GM21528 (cell line): ENCODE measurements at regions not wholly inside any gene's neighbourhood (a gene's known extent, or its start where the extent isn't known, plus 50 kb on each side); places are given as distances from the start of the nearest gene placed in this dataset.

Experiments
- ATAC-seq: cut with Tn5 transposase; IDR thresholded peaks from one replicate; pipeline ENCODE4 v1.9.1; 2021; ENCODE audit warnings: mild to moderate bottlenecking, moderate library complexity; ENCODE audit not compliant: unreplicated experiment, low FRiP score

DNA sequence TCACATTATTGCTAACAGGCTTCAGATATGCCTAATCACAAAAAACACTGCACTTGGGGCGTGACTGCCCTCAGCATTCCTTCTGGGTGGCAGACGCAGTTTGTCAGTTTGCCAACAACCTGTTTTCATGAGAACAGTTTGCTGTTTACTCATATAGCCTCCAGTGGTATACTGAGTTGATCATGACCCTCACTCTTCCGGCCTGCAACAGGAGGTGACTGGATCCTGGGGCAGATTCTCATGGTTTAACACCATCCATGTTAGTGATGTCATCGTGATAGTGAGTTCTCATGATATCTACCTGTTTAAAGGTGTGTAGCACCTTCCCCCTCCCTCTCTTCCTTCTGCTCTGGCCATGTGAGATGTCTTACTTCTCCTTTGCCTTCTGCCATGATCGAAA is 555.2 kb downstream of the PLPP3 start:
- ATAC-seq = no peak

DNA sequence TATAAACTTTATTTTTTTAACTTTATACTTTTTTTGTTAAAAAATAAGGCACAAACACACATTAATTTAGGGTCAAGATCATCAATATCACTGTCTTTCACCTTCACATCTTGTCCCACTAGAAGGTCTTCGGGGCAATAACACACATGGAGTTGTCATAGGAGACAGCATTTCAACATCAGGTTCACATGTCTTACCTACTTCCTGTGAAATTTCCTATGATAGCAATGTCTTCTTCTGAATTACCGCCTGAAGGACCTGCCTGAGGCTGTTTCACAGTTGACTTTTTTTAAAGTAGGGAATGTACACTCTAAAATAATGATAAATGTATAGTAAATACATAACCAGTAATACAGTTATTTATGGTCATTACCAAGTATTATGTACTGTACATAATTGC is 559.4 kb downstream of the PLPP3 start:
- ATAC-seq = no peak

DNA sequence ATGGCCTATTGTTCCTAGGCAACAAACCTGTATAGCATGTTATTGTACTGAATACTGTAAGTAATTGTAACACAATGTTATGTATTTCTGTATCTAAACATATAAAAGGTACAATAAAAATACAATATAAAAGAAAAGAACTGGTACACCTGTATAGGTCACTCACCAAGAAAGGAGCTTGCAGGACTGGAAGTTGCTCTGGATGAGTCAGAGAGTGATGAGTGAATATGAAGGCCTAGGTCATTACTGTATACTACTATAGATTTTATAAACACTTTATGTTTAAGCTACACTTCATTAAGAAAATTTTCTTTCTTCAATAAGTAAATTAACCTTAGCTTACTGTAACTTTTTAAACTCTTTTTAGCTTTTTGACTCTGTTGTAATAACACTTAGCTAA is 559.9 kb downstream of the PLPP3 start:
- no peak for ATAC-seq

DNA sequence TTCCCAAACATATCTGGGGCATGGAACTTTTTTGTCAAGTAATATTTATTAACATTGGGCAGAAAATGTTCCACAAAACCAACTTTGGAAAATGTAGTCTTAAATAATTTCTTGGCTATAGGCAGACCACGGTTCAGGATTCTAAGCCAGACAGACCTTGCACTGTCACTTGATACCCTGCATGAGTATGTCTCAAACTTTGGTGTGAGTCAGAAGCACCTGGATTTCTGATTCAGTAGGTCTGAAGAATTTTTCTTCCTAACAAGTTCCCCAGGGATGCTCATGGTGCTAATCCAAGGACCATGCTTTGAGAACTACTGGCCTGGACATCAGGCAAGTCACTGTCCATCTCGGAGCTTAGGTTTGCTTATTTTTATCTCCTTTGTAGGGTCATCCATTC is 562.0 kb downstream of the PLPP3 start:
- ATAC-seq = no peak

DNA sequence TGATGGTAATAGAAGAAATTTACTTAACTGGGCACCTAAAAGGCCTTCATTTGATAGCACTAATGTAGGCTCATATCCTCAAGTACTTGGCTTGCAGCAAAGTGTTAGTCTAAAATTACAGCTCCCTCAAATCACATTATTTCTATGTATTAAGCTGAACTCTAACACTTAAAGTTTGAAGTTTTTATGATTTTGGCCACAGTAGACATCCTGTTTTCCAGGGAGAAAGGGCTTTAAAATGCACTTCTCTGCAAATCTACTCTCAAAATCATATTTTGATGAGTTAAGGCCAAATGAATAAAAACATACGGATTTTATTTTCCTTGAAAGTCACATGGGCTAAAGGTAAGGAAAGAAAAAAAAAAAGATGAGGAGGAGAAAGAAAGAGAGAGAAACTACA is 575.5 kb downstream of the PLPP3 start:
- ATAC-seq = no peak

DNA sequence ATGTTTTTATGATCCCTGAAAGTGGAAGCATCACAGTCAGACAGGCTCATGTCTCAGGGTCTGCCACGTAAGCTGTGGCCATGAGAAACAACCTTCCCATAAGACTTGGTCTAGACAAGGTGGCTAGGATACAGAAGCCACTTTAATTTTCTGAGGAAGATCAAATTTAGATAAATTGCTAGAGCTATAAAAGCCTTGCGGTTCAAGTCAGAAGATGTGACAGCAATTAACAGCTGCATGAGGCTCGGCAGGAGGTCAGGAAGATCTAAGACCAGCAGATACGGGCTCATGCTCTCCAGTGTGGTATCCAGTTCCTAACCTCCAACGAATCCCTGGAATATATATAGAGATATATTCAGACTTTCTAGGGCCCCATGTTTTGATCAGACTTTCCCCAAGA is 577.1 kb downstream of the PLPP3 start:
- no peak for ATAC-seq

DNA sequence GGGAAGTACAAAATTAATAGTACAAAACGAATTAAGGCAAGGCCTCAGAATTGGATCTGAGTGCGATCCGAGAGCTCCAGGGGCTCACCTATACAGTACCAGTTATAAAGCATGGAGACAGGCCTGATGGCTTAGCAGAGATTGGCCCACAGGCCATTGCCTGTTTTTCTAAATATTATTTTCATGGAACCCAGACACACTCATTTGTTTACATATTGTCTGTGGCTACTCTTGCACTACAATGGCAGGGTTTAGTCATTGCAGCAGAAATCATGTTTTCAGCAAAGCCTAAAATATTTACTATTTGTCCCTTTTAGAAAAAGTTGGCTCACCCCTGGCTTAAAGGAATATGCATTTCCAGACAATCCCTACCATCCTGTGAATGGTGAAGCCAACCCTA is 578.9 kb downstream of the PLPP3 start:
- ATAC-seq = no peak

DNA sequence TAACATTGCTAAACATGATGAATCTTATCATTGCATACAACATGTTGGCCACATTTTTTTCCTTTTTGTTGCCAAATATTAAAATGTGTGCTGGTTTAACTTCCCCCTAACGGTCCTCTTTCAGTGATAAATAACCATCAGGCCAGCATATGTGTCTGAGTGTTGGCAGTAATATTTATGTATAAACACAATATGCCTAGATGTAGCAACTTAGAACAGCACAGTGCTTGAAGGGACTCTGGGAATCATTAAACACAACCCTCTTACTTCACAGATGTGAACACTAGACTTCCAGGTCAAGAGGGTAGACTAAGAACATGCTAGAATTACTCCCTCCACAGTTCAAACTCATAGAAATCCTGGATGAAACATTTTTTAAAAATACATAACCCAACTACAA is 581.8 kb downstream of the PLPP3 start:
- ATAC-seq = no peak

DNA sequence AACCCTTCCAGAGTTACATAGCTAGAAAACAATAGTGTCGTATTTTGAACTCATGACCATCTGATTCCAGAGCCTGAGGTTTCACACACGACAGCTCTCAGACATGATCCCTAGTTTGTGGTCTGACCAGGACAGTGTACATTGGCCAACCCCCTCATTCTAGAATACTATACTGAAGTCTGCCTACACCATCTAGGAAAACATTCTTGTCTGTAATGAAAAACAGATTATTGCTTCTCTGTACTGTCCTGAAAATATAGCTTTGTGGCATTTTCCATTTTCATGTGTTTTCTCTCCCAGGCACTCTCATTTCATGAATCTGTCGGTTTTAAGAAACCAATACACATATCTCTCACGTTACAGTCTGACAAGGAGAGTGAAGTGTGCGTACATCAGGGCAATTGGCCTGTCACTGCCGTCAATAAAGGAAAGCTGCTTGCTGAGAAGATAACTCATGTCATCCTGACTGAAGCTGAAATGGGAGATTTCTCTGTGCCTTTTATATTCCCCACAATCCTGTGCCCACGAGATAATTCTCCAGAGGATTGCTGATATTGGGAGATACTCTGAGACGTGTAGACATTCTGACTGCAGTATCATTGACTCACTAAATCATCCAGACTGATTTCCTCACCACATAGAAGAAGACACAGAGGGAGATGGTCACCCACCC is 585.6 kb downstream of the PLPP3 start:
- ATAC-seq = no peak

DNA sequence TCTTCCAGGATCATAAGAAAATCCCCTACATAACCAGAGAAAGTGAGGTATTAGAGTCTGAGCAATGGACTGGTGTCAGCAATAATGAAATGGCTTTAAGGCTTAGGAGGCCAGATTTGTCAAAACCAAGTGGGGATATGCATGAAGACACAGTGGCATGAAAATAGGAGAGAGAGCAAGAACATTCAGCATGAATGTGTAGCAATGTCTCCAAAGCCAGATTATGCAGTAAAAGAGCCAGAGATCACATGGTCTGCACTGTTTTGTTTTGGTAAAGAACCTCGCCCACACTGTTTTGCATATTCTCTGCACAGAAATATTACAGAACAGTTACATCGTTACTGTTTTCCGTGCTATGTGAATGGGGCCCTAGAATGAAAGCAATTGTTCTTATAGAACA is 589.4 kb downstream of the PLPP3 start:
- no peak for ATAC-seq

DNA sequence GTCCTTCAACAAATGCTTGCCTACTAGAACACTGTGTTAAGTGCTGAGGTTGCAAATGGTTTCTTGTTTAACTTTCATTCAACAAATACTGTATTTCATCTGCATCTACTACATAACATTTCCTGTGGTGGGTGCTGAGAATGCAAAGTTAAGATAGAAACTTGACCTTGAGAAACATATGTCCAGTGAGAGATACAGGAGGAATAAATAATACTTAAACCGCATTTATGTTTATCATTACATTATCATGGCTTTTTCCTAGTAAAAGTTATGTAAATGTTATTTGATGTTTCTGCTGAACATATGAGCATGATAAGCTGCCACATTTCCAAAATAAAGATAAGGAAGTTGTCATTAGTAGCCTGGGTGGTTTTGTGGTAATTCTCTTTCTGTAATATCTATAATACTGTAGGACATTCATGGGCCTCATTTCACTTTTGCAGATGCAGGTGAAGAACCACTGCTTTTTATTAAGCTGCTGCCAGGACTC is 590.4 kb downstream of the PLPP3 start:
- ATAC-seq = no peak

DNA sequence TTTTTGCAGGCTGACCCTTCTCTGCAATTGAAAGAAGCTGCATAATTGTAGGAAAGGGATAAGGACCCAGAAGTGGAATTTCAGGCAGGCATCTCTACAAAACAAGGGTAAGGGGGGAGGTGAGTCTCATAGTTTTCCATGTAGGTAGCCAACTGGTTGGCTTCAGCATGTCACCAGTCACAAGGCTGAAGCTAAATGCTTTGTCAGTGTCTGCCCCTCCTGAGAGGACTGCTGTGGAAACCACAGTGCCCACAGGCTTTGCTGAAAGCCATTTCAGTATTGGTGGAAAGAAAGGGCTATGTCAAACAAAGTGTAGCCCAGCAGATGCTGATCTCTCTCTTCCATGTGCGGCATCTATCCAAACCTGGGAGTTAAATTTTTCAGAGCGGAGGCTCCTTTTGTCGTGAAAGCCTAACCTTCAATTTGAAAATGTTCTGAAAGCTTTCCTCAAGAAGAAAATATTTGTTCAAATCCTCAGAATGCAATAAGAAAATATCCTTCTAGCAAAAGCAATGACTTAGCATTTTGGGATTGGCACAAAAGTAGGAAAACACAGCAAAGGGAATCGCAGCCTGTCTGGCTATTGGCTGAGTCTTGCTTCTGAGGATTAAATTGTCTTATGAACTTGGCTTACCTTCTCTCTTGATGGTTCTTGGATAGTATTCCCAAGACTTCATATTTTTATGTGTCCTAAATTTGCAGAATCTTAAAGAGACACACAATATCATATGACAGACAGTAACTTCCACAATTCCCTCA is 591.7 kb downstream of the PLPP3 start:
- no peak for ATAC-seq

DNA sequence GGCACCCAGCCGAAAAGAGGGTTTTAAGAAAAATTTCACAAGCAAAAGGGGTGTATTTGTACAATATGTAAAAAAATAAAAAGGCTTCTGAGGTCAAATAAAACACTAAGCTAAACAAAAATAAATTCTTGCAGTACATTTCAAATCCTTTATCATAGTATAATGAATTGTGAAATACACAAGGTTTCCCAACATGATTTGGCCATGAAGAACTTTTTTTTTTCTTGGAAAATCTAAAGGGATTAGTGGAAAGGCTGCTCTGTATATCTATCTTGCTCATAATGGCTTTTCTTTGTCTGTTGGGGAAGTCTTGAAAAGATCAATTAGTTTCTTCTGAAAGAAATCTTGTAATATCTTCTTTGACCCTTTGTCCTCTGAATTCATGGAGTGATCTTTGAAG is 593.4 kb downstream of the PLPP3 start:
- no peak for ATAC-seq

DNA sequence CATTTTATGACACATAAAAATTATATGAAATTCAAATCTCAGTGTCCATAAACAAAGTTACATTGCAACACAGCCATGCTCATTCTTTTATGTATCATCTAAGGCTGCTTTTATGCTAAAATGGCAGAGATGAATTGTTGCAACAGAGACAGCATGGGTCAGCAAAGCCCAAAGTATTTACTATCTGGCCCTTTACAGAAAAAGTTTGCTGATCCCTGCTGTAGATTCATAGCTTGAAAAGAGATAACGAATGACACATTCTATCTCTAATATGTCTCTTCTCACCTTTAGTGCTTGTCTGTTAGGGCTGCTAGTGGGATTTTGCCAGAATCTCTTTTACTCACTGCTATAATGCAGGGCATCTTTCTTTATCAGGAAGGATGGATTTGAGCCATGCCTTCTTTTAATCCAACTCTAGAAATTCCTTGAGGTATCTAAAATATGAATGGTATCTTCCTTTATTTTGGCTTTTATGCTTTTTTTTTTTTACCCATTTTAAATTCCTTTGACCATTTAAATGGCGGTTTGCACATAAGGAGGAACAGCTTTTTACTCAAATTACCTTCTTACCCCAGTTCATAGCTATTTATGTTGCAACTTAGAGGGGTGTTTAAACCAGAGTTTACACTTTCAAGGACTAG is 598.2 kb downstream of the PLPP3 start:
- no peak for ATAC-seq

DNA sequence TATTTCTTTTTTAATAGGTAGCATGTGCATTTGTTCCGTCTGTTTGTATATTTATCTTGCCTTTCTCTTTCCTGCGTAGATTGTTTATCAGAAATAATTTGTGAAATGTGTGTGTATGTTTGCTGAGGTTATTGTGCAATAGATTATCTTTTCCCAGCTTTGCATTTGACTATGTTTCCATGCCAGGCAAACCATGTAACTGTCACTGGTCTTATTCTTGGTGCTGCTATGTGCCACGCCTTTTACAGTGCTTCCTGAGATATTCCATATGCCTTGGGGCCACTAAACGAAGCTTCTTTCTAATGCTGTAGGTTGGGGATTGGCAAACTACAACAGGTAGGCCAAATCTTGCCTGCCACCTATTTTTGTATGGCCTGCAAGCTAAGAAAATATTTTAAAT is 598.8 kb downstream of the PLPP3 start:
- no peak for ATAC-seq

DNA sequence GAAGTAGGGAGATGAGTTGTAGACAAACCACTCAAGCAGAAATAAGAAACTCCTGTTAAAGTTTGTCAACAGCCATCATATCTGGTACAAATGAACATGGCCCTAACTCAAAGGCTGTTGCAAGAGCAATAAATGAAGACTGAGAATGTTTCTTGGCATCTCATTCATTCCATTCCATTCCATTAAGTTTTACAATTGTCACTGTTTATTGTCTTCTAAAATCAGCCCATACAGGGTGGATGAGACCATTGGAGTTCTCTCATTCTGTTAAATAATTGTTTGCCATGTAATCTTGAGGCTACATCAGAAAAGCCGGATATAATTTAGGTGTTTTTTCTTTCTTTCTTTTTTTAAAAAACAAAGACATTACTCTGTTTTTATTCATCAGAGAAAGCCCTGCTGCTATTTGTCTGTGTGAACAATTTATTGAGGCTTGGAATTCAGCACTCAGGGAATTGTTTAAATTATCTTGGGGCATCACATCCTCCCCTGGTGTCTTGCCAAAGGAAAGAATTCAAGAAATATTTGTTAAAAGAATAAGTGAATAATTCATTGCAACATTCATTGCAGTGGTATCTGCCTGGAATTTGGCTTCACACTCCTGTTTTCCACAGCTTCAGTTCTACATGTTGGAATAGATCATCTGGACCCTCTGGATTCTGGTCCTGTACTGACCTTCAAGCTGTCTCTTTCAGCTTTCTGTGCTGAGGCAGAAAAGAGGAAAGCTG is 604.5 kb downstream of the PLPP3 start:
- no peak for ATAC-seq

DNA sequence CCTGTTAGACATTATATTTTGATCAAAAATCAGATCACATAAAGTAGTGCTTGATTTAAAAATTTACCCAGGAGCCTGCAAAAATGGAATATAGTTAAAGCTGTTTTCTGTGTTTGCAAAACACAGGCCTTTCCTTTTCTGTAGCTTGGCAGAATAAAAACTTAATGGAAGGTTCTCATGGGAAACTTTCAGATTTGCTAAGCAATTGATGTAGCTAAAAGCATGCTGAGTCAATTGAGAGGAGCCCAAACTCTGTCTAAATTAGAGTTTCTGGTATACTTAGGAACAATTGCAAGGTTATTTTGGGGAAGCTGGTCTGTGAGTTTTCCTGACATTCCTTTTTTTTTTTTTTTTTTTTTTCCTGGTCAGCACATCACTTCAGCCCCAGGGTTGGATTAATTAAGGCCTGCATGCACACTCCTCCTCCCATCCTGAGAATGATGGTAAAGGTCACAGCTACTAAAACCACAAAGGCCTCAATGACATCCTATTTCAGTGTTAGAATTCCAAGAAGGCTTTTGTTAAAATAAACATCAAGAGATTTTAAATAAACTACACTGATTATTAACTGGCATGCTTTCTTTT is 608.7 kb downstream of the PLPP3 start:
- ATAC-seq = no peak

DNA sequence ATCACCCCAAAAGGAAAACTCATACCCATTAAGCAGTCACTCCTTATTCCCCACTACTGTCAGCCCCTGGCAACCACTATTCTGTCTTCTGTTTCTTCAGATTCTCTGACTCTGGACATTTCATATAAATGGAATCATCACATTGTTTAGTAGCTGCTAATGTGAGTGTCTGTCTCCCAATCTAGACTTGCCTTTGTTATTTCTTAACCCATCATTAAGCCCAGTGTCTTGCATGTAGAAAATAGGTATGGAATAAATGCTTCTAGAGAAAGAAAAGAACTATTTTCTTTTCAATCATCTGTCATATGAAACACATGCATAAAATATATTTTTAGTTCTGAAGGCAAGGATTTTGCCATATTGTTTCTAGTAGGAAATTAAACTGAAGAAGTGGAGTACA is 610.0 kb downstream of the PLPP3 start:
- no peak for ATAC-seq

DNA sequence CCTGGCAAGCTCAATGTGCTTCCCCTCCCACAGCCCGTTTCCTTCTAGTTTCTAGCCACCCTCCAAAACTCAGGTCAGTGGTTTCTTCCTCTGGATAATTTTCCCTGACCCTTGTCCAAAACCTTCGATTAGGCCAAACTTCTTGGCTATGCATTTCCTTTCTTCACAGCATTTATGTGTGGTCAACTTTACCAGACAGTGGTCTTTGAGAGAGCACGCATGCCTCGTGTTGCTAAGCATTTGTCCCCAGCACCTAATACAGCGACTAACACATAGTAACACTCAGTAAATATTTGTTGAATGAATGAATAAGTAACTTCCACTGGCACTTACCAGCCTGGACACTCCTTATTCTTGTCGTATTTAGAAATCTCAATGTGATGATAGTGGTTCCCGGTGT is 610.7 kb downstream of the PLPP3 start:
- no peak for ATAC-seq

DNA sequence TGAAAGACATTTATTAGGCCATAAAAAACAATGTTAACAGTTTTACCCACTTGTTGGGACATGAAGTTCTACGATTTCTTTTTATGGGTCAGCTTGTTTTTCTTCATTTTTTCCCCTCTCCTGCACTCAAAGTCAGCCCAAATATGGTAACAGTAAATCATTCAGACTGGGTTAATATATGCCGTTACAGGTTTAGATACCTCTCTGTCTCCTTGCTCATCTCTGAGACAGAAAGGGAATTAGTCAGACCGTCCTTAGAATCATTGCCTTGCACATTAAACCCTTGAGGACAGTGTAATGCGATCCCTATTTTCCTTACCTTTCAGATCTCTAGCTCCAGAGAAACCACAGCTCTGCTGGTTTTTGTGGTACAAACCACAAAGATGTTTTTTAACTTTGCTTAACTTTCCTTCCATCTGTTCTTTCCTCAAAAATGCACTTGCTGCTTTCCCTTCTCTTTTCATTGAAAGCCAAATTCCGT is 613.3 kb downstream of the PLPP3 start:
- no peak for ATAC-seq

DNA sequence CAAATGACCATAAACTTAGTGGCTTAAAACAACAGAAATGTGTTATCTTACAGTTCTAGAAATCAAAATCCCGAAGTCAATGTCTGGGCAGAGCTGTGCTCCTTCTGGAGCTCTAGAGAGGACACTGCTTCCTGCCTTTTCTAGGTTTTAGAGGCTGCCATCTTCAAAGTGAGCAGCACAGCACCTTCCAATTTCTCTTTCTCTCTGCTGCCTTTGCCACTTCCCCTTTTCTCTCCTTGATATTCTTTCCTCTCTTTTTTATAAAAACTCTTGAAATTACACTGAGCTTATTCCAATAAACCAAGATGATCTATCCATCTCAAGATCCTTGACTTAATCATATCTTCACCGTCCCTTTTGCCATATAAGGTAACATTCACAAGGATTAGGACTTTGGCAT is 616.9 kb downstream of the PLPP3 start:
- ATAC-seq = no peak
